ENCODE measurements at regions not wholly inside any gene's neighbourhood (a gene's known extent, or its start where the extent isn't known, plus 50 kb on each side); places are given as distances from the start of the nearest gene placed in this dataset.
"Not testable (repeated sequence)": the region's sequence is repeated elsewhere in the genome, so short reads cannot be mapped to it uniquely, and the experiment has no call there.

DNA sequence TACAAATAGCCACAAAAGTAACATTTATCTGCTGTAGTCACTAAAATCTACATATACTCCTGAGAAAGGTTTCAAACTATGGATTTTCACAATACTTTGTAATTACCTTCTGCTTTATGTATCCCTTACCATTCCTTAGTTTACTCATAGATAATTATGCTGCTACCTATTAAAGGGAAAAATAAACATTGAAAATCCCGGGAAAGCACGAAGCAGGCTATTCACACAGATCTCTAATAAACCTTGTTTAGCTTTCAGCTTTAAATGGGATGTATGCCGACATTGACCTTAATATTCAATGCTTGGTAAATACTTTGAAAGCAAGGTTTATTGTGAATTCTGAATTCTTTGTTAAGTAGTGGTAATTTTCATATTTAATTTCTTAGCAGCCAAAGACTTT, 58.5 kb upstream of the SMIM30 start (continued):
- TF ChIP-seq, protein P1, sequence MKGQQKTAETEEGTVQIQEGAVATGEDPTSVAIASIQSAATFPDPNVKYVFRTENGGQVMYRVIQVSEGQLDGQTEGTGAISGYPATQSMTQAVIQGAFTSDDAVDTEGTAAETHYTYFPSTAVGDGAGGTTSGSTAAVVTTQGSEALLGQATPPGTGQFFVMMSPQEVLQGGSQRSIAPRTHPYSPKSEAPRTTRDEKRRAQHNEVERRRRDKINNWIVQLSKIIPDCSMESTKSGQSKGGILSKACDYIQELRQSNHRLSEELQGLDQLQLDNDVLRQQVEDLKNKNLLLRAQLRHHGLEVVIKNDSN (CRISPR knock-in tag; IDR thresholded peaks at IDR 0.05) = no peak
- TF ChIP-seq PRRX2 (CRISPR knock-in tag; IDR thresholded peaks at IDR 0.05) = no peak
- no peak for TF ChIP-seq NFATC4 (CRISPR knock-in tag; IDR thresholded peaks at IDR 0.05)
- no peak for TF ChIP-seq SMAD4 (CRISPR knock-in tag; IDR thresholded peaks at IDR 0.05)
- TF ChIP-seq CREM (CRISPR knock-in tag; IDR thresholded peaks at IDR 0.05) = no peak

GRCh38 chr7:113176180-113176579, 57.8 kb upstream of the SMIM30 start:
- CTCF ChIA-PET; H3K36me3 Mint-ChIP-seq; H3K4me3 Mint-ChIP-seq; H3K9me3 Mint-ChIP-seq; H3K4me1 Mint-ChIP-seq; POLR2A ChIA-PET; H3K27me3 Mint-ChIP-seq (ENCODE audit: low read depth); ATAC-seq; DNase-seq (ENCODE audit: low spot score); H3K27ac Mint-ChIP-seq: not testable (repeated sequence)

- 0 out of 2 replicates have a peak, but pooled peaks cover 3% of the 10 kb centered on the region for H3K9me3 Mint-ChIP-seq
- peaks cover 3% of the 10 kb centered on the region for H3K4me1 Mint-ChIP-seq
- no peak for ATAC-seq
- no peak overlapping the region for H3K27ac Mint-ChIP-seq
- H3K4me3 Mint-ChIP-seq = no peak overlapping the region
- H3K27me3 Mint-ChIP-seq (ENCODE audit: low read depth) = peaks cover 2% of the 10 kb centered on the region; the same call in 1 of the 2 replicates
- H3K36me3 Mint-ChIP-seq = no peaks in the 10 kb centered on the region
- CTCF ChIA-PET = no interaction called here
- no peak for DNase-seq (ENCODE audit: low spot score)
- POLR2A ChIA-PET = no interaction called here
- TF ChIP-seq, protein P2, sequence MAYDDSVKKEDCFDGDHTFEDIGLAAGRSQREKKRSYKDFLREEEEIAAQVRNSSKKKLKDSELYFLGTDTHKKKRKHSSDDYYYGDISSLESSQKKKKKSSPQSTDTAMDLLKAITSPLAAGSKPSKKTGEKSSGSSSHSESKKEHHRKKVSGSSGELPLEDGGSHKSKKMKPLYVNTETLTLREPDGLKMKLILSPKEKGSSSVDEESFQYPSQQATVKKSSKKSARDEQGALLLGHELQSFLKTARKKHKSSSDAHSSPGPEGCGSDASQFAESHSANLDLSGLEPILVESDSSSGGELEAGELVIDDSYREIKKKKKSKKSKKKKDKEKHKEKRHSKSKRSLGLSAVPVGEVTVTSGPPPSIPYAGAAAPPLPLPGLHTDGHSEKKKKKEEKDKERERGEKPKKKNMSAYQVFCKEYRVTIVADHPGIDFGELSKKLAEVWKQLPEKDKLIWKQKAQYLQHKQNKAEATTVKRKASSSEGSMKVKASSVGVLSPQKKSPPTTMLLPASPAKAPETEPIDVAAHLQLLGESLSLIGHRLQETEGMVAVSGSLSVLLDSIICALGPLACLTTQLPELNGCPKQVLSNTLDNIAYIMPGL (CRISPR knock-in tag; IDR thresholded peaks at IDR 0.05) = no peak
- no peak for TF ChIP-seq ARID4B (CRISPR knock-in tag; IDR thresholded peaks at IDR 0.05; ENCODE audit: borderline replicate concordance)
- no peak for TF ChIP-seq SMAD3 (CRISPR knock-in tag; IDR thresholded peaks at IDR 0.05; ENCODE audit: borderline replicate concordance)
- TF ChIP-seq NFE2L1 (CRISPR knock-in tag; IDR thresholded peaks at IDR 0.05) = no peak
- TF ChIP-seq EMX1 (CRISPR knock-in tag; IDR thresholded peaks at IDR 0.05) = no peak
- TF ChIP-seq ZBTB43 (CRISPR knock-in tag; IDR thresholded peaks at IDR 0.05) = no peak
- TF ChIP-seq ZNF138 (CRISPR knock-in tag; conservative IDR thresholded peaks at IDR 0.05) = no peak
- no peak for TF ChIP-seq MXD4 (CRISPR knock-in tag; IDR thresholded peaks at IDR 0.05; ENCODE audit: borderline replicate concordance)
- no peak for TF ChIP-seq ZNF232 (CRISPR knock-in tag; IDR thresholded peaks at IDR 0.05)
- TF ChIP-seq E2F4 (CRISPR knock-in tag; IDR thresholded peaks at IDR 0.05; ENCODE audit: borderline replicate concordance, low read depth) = no peak
- no peak for TF ChIP-seq TCF7 (CRISPR knock-in tag; IDR thresholded peaks at IDR 0.05; ENCODE audit: low read depth)
- no peak for TF ChIP-seq NFYB (CRISPR knock-in tag; conservative IDR thresholded peaks at IDR 0.05; ENCODE audit: low read depth)
- TF ChIP-seq, protein P3, sequence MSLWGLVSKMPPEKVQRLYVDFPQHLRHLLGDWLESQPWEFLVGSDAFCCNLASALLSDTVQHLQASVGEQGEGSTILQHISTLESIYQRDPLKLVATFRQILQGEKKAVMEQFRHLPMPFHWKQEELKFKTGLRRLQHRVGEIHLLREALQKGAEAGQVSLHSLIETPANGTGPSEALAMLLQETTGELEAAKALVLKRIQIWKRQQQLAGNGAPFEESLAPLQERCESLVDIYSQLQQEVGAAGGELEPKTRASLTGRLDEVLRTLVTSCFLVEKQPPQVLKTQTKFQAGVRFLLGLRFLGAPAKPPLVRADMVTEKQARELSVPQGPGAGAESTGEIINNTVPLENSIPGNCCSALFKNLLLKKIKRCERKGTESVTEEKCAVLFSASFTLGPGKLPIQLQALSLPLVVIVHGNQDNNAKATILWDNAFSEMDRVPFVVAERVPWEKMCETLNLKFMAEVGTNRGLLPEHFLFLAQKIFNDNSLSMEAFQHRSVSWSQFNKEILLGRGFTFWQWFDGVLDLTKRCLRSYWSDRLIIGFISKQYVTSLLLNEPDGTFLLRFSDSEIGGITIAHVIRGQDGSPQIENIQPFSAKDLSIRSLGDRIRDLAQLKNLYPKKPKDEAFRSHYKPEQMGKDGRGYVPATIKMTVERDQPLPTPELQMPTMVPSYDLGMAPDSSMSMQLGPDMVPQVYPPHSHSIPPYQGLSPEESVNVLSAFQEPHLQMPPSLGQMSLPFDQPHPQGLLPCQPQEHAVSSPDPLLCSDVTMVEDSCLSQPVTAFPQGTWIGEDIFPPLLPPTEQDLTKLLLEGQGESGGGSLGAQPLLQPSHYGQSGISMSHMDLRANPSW (CRISPR knock-in tag; conservative IDR thresholded peaks at IDR 0.05; ENCODE audit: low read depth) = no peak
- TF ChIP-seq CREM (CRISPR knock-in tag; IDR thresholded peaks at IDR 0.05) = no peak
- no peak for TF ChIP-seq NR1H2 (CRISPR knock-in tag; IDR thresholded peaks at IDR 0.05)
- TF ChIP-seq ZNF512 (CRISPR knock-in tag; IDR thresholded peaks at IDR 0.05; ENCODE audit: borderline replicate concordance) = no peak
These were observed 57.3 kb upstream of the SMIM30 start for GRCh38 chr7:113175525-113176104.

All from WTC11 (cell line).